WTC11 (cell line): ENCODE measurements at regions not wholly inside any gene's neighbourhood (a gene's known extent, or its start where the extent isn't known, plus 50 kb on each side); places are given as distances from the start of the nearest gene placed in this dataset.

Source experiments
- ATAC-seq: fragments of 200-7000 bp; cut with Tn5 transposase; 2 replicates; pipeline ENCODE4 v1.10.0; 2021; ENCODE audit warnings: mild to moderate bottlenecking, moderate library complexity
- CTCF ChIA-PET: fragments of 300-600 bp; sonication (Branson Sonifier 250); formaldehyde crosslinking; loops from one replicate; lab custom pipeline; 2021; ENCODE audit warnings: antibody characterized with exemption; lab: Charles Lee
- POLR2A ChIA-PET: fragments of 350-600 bp; sonication (Branson Sonifier 250); formaldehyde crosslinking; loops from one replicate; lab custom pipeline; 2021; ENCODE audit warnings: antibody characterized with exemption; lab: Charles Lee
- DNase-seq: peaks from one replicate; pipeline ENCODE4 v3.0.0; 2021; ENCODE audit warnings: low spot score
- H3K27ac Mint-ChIP-seq: 2 replicates; pipeline ENCODE4 v1.8.0; 2021; ENCODE audit warnings: mixed read lengths
- H3K27me3 Mint-ChIP-seq: 2 replicates; pipeline ENCODE4 v1.8.0; 2021; ENCODE audit warnings: low read depth, mild to moderate bottlenecking, moderate library complexity, mixed read lengths
- H3K36me3 Mint-ChIP-seq: 2 replicates; pipeline ENCODE4 v1.8.0; 2021; ENCODE audit warnings: mixed read lengths
- H3K4me1 Mint-ChIP-seq: 2 replicates; pipeline ENCODE4 v1.8.0; 2022; ENCODE audit warnings: mixed read lengths
- H3K4me3 Mint-ChIP-seq: 2 replicates; pipeline ENCODE4 v1.8.0; 2021; ENCODE audit warnings: mild to moderate bottlenecking, moderate library complexity, mixed read lengths
- H3K9me3 Mint-ChIP-seq: 2 replicates; pipeline ENCODE4 v1.8.0; 2021; ENCODE audit warnings: mixed read lengths
- ATF1 ChIP-seq: sonication (generic); formaldehyde crosslinking; IDR thresholded peaks from 2 replicates; pipeline ENCODE4 v1.8.1; 2023; ENCODE audit warnings: mild to moderate bottlenecking, moderate library complexity, missing genetic modification reagents
- CREB1 ChIP-seq: sonication (generic); formaldehyde crosslinking; IDR thresholded peaks from 2 replicates; pipeline ENCODE4 v1.8.0; 2023; ENCODE audit warnings: mild to moderate bottlenecking, missing genetic modification reagents
- CTCF ChIP-seq: fragments of 200-600 bp; IDR thresholded peaks from 2 replicates; pipeline ENCODE4 v1.8.0; 2022; ENCODE audit warnings: antibody characterized with exemption
- E2F5 ChIP-seq: sonication (generic); formaldehyde crosslinking; IDR thresholded peaks from 2 replicates; pipeline ENCODE4 v1.8.1; 2022; ENCODE audit warnings: mild to moderate bottlenecking, moderate library complexity, missing genetic modification reagents
- FOXK1 ChIP-seq: sonication (generic); formaldehyde crosslinking; IDR thresholded peaks from 2 replicates; pipeline ENCODE4 v1.8.0; 2022; ENCODE audit warnings: mild to moderate bottlenecking, moderate library complexity, missing genetic modification reagents
- FOXP4 ChIP-seq: sonication (generic); formaldehyde crosslinking; IDR thresholded peaks from 2 replicates; pipeline ENCODE4 v1.8.0; 2022; ENCODE audit warnings: mild to moderate bottlenecking, missing genetic modification reagents
- HMGA2 ChIP-seq: fragments of 250-450 bp; sonication (Bioruptor Pico); IDR thresholded peaks from 2 replicates; pipeline ENCODE4 v1.4.0; 2021; ENCODE audit warnings: mild to moderate bottlenecking, moderate library complexity
- IRF1 ChIP-seq: sonication (generic); formaldehyde crosslinking; IDR thresholded peaks from 2 replicates; pipeline ENCODE4 v1.8.0; 2023; ENCODE audit warnings: missing genetic modification reagents
- MLX ChIP-seq: sonication (generic); formaldehyde crosslinking; IDR thresholded peaks from 2 replicates; pipeline ENCODE4 v1.8.1; 2023; ENCODE audit warnings: mild to moderate bottlenecking, missing genetic modification reagents, moderate library complexity
- MYBL2 ChIP-seq: sonication (generic); formaldehyde crosslinking; IDR thresholded peaks from 2 replicates; pipeline ENCODE4 v1.8.1; 2023; ENCODE audit warnings: mild to moderate bottlenecking, moderate library complexity, missing genetic modification reagents
- NFATC4 ChIP-seq: fragments of 250-450 bp; sonication (Bioruptor Pico); IDR thresholded peaks from 2 replicates; pipeline ENCODE4 v1.9.0; 2021; ENCODE audit warnings: mild to moderate bottlenecking
- PREB ChIP-seq: sonication (generic); formaldehyde crosslinking; IDR thresholded peaks from 2 replicates; pipeline ENCODE4 v1.8.1; 2022; ENCODE audit warnings: mild to moderate bottlenecking, missing genetic modification reagents, moderate library complexity, borderline replicate concordance
- TP53 ChIP-seq: sonication (generic); formaldehyde crosslinking; IDR thresholded peaks from 2 replicates; pipeline ENCODE4 v1.8.1; 2023; ENCODE audit warnings: mild to moderate bottlenecking, missing genetic modification reagents
- ZBTB21 ChIP-seq: sonication (generic); formaldehyde crosslinking; IDR thresholded peaks from 2 replicates; pipeline ENCODE4 v1.8.1; 2023; ENCODE audit warnings: mild to moderate bottlenecking, missing genetic modification reagents, borderline replicate concordance
- ZNF138 ChIP-seq: sonication (generic); formaldehyde crosslinking; conservative IDR thresholded peaks from 2 replicates; pipeline ENCODE4 v1.8.1; 2022; ENCODE audit warnings: mild to moderate bottlenecking, moderate library complexity, missing genetic modification reagents
- ZNF219 ChIP-seq: sonication (generic); formaldehyde crosslinking; IDR thresholded peaks from 2 replicates; pipeline ENCODE4 v1.8.0; 2023; ENCODE audit warnings: missing genetic modification reagents, mild to moderate bottlenecking, borderline replicate concordance
- ZNF396 ChIP-seq: fragments of 250-450 bp; sonication (Bioruptor Pico); IDR thresholded peaks from 2 replicates; pipeline ENCODE4 v1.8.0; 2021; ENCODE audit warnings: mild to moderate bottlenecking, moderate library complexity, borderline replicate concordance
- ZNF416 ChIP-seq: fragments of 250-450 bp; sonication (Bioruptor Pico); IDR thresholded peaks from 2 replicates; pipeline ENCODE4 v1.9.0; 2021; ENCODE audit warnings: mild to moderate bottlenecking, inconsistent platforms
- ZNF671 ChIP-seq: fragments of 250-450 bp; sonication (Bioruptor Pico); IDR thresholded peaks from 2 replicates; pipeline ENCODE4 v1.8.0; 2021; ENCODE audit warnings: mild to moderate bottlenecking

GRCh38 chr5:136714286-136714685, 348.9 kb upstream of the TRPC7 start:
- no peak for DNase-seq
- Mint-ChIP-seq H3K36me3 (peaks cover 12% of the 10 kb centered on the region), H3K27ac (no peak overlapping the region), H3K4me3 (no peak overlapping the region), H3K4me1 (peaks cover 13% of the 10 kb centered on the region), H3K27me3 (no peaks in the 10 kb centered on the region), H3K9me3 (peaks cover 37% of the 10 kb centered on the region)
- ChIA-PET POLR2A (no interaction called here), CTCF (no interaction called here)
- TF ChIP-seq CREB1 (CRISPR knock-in tag) (no peak), ZNF396 (no peak), HMGA2 (no peak)
- ATAC-seq, result no peak

GRCh38 chr5:136712628-136713027, 347.3 kb upstream of the TRPC7 start:
- Mint-ChIP-seq H3K9me3 (peaks cover 37% of the 10 kb centered on the region), H3K27ac (no peak overlapping the region), H3K4me3 (no peak overlapping the region), H3K36me3 (peaks cover 12% of the 10 kb centered on the region), H3K4me1 (peaks cover 5% of the 10 kb centered on the region), H3K27me3 (no peaks in the 10 kb centered on the region)
- POLR2A ChIA-PET, result no interaction called here
- TF ChIP-seq ZNF138, result no peak
- no peak for TF ChIP-seq ATF1 (CRISPR knock-in tag)
- TF ChIP-seq NFATC4 (CRISPR knock-in tag), result no peak
- no peak for TF ChIP-seq FOXK1 (CRISPR knock-in tag)
- no peak for TF ChIP-seq ZBTB21 (CRISPR knock-in tag)
- no peak for TF ChIP-seq MLX (CRISPR knock-in tag)
- no peak for TF ChIP-seq E2F5 (CRISPR knock-in tag)
- no peak for TF ChIP-seq CTCF
- TF ChIP-seq TP53 (CRISPR knock-in tag), result no peak
- TF ChIP-seq ZNF219 (CRISPR knock-in tag), result no peak
- TF ChIP-seq MYBL2, result no peak
- TF ChIP-seq FOXP4 (CRISPR knock-in tag), result no peak
- TF ChIP-seq IRF1 (CRISPR knock-in tag), result no peak
- no peak for TF ChIP-seq PREB (CRISPR knock-in tag)
- TF ChIP-seq ZNF671, result no peak
- TF ChIP-seq ZNF416 (CRISPR knock-in tag), result no peak
- DNase-seq (no peak), ATAC-seq (no peak)
- CTCF ChIA-PET, result no interaction called here
